H9 (cell line): ENCODE measurements at regions not wholly inside any gene's neighbourhood (a gene's known extent, or its start where the extent isn't known, plus 50 kb on each side); places are given as distances from the start of the nearest gene placed in this dataset.

Experiments
- DNase-seq: peaks from one replicate; pipeline ENCODE4 v3.0.0-alpha.2; 2017
- H2AFZ ChIP-seq: one replicate; pipeline ENCODE4 v1.6.1; 2013; ENCODE audit warnings: mild to moderate bottlenecking, low read length, control low read depth, moderate library complexity
- H2AK5ac ChIP-seq: 2 replicates; pipeline ENCODE4 v1.6.1; 2013; ENCODE audit warnings: low read length, control low read depth, mixed read lengths; ENCODE audit not compliant: insufficient read length
- H2BK120ac ChIP-seq: one replicate; pipeline ENCODE4 v1.6.1; 2013; ENCODE audit warnings: low read depth, mild to moderate bottlenecking, low read length, control low read depth, inconsistent platforms; ENCODE audit not compliant: poor library complexity, severe bottlenecking
- H2BK12ac ChIP-seq: 2 replicates; pipeline ENCODE4 v1.6.1; 2013; ENCODE audit warnings: low read length, control low read depth, mixed read lengths, low read depth; ENCODE audit not compliant: insufficient read length
- H2BK15ac ChIP-seq: 2 replicates; pipeline ENCODE4 v1.6.1; 2013; ENCODE audit warnings: low read depth, low read length, control low read depth
- H2BK20ac ChIP-seq: one replicate; pipeline ENCODE4 v1.6.1; 2013; ENCODE audit warnings: low read depth, mild to moderate bottlenecking, low read length, control low read depth, inconsistent platforms; ENCODE audit not compliant: poor library complexity, severe bottlenecking
- H2BK5ac ChIP-seq: 2 replicates; pipeline ENCODE4 v1.6.1; 2013; ENCODE audit warnings: low read length, control low read depth, mixed read lengths; ENCODE audit not compliant: insufficient read length
- H3K14ac ChIP-seq: 2 replicates; pipeline ENCODE4 v1.6.1; 2013; ENCODE audit warnings: low read length, control low read depth; ENCODE audit not compliant: insufficient read depth
- H3K18ac ChIP-seq: 2 replicates; pipeline ENCODE4 v1.6.1; 2013; ENCODE audit warnings: low read depth, mild to moderate bottlenecking, mixed read lengths, low read length, control low read depth; ENCODE audit not compliant: insufficient read length
- H3K23ac ChIP-seq: 2 replicates; pipeline ENCODE4 v1.6.1; 2013; ENCODE audit warnings: low read length, control low read depth, mixed read lengths, low read depth; ENCODE audit not compliant: insufficient read length
- H3K23me2 ChIP-seq: 2 replicates; pipeline ENCODE4 v1.6.1; 2013; ENCODE audit warnings: low read depth, mild to moderate bottlenecking, mixed read lengths, low read length, control low read depth; ENCODE audit not compliant: insufficient read length, poor library complexity, severe bottlenecking
- H3K27ac ChIP-seq: 2 replicates; pipeline ENCODE4 v1.5.1; 2013; ENCODE audit warnings: low read length, control low read depth, mixed read lengths, low read depth; ENCODE audit not compliant: insufficient read length
- H3K27me3 ChIP-seq: 2 replicates; pipeline ENCODE4 v1.6.1; 2013; ENCODE audit warnings: low read length, control low read depth, inconsistent platforms; ENCODE audit not compliant: insufficient read depth
- H3K4ac ChIP-seq: 2 replicates; pipeline ENCODE4 v1.6.1; 2013; ENCODE audit warnings: low read depth, mild to moderate bottlenecking, control low read depth, inconsistent platforms, low read length, moderate library complexity
- H3K4me1 ChIP-seq: 2 replicates; pipeline ENCODE4 v1.6.1; 2013; ENCODE audit warnings: low read length, control low read depth, inconsistent platforms; ENCODE audit not compliant: insufficient read depth
- H3K4me2 ChIP-seq: 2 replicates; pipeline ENCODE4 v1.6.1; 2013; ENCODE audit warnings: low read length, control low read depth, mixed read lengths; ENCODE audit not compliant: insufficient read length, insufficient read depth
- H3K56ac ChIP-seq: 2 replicates; pipeline ENCODE4 v1.6.1; 2013; ENCODE audit warnings: low read depth, mild to moderate bottlenecking, mixed read lengths, low read length, control low read depth; ENCODE audit not compliant: insufficient read length
- H3K79me1 ChIP-seq: 2 replicates; pipeline ENCODE4 v1.6.1; 2013; ENCODE audit warnings: low read depth, mild to moderate bottlenecking, moderate library complexity, low read length, control low read depth, inconsistent platforms; ENCODE audit not compliant: insufficient read depth, poor library complexity, severe bottlenecking
- H3K79me2 ChIP-seq: 2 replicates; pipeline ENCODE4 v1.6.1; 2013; ENCODE audit warnings: low read length, control low read depth, inconsistent platforms; ENCODE audit not compliant: insufficient read depth
- H3K9ac ChIP-seq: 2 replicates; pipeline ENCODE4 v1.6.1; 2013; ENCODE audit warnings: low read length, control low read depth, mixed read lengths; ENCODE audit not compliant: insufficient read length; ENCODE audit errors: extremely low read depth
- H3K9me3 ChIP-seq: one replicate; pipeline ENCODE4 v1.6.1; 2013; ENCODE audit warnings: low read depth, low read length, inconsistent platforms; ENCODE audit not compliant: control insufficient read depth
- H3T11ph ChIP-seq: one replicate; pipeline ENCODE4 v1.6.1; 2013; ENCODE audit warnings: mild to moderate bottlenecking, low read length, control low read depth, inconsistent platforms
- H4K20me1 ChIP-seq: one replicate; pipeline ENCODE4 v1.6.1; 2013; ENCODE audit not compliant: control insufficient read depth, insufficient read length, insufficient read depth
- H4K5ac ChIP-seq: 2 replicates; pipeline ENCODE4 v1.6.1; 2013; ENCODE audit warnings: low read depth, mild to moderate bottlenecking, mixed read lengths, low read length, control low read depth; ENCODE audit not compliant: insufficient read length
- H4K8ac ChIP-seq: replicated peaks from 2 replicates; pipeline ENCODE4 v1.6.1; 2013; ENCODE audit warnings: low read length, control low read depth, mixed read lengths, low read depth; ENCODE audit not compliant: insufficient read length
- H4K91ac ChIP-seq: 2 replicates; pipeline ENCODE4 v1.6.1; 2013; ENCODE audit warnings: low read depth, mild to moderate bottlenecking, moderate library complexity, mixed read lengths, low read length, control low read depth; ENCODE audit not compliant: insufficient read length
- H3K27ac Mint-ChIP-seq, 3 experiments: 2 replicates in 2 of 3; 3 replicates in 1 of 3; pipeline ENCODE4 v1.8.0; 2020 to 2021; ENCODE audit warnings: mixed read lengths in 3 of 3, mild to moderate bottlenecking in 1 of 3, moderate library complexity in 1 of 3
- H3K27me3 Mint-ChIP-seq: 2 replicates; pipeline ENCODE4 v1.8.0; 2021; ENCODE audit warnings: low read depth, mild to moderate bottlenecking, moderate library complexity, mixed read lengths
- H3K36me3 Mint-ChIP-seq, 3 experiments: 2 replicates in 2 of 3; 3 replicates in 1 of 3; pipeline ENCODE4 v1.8.0; 2020 to 2021; ENCODE audit warnings: low read depth in 3 of 3, mixed read lengths in 3 of 3; ENCODE audit not compliant: insufficient read depth in 1 of 3
- H3K4me1 Mint-ChIP-seq, 2 experiments: 2 replicates each; pipeline ENCODE4 v1.8.0; 2020; ENCODE audit warnings: mixed read lengths in 2 of 2
- H3K4me3 Mint-ChIP-seq, 2 experiments: 2 replicates in 1 of 2; 3 replicates in 1 of 2; pipeline ENCODE4 v1.8.0; 2020 to 2021; ENCODE audit warnings: mild to moderate bottlenecking in 2 of 2, mixed read lengths in 2 of 2, moderate library complexity in 1 of 2
- H3K9me3 Mint-ChIP-seq, 2 experiments: 2 replicates in 1 of 2; 3 replicates in 1 of 2; pipeline ENCODE4 v1.8.0; 2020; ENCODE audit warnings: mild to moderate bottlenecking in 2 of 2, mixed read lengths in 2 of 2, moderate library complexity in 1 of 2
- WGBS: extraction: QIAGEN DNeasy Blood & Tissue Kit; methylation state at CpG from one replicate; pipeline ENCODE4 v1.1.7; 2013; ENCODE audit warnings: missing lambda C conversion rate, low lambda C conversion rate, mixed read lengths; ENCODE audit not compliant: insufficient read length; ENCODE audit errors: extremely low coverage; 5-methylcytosine and 5-hydroxymethylcytosine counted together
- TF ChIP-seq, protein P1 (sequence below): fragments of 200-600 bp; sonication (generic); conservative IDR thresholded peaks from 3 replicates; pipeline ENCODE4 v1.8.0; 2021; ENCODE audit warnings: antibody characterized with exemption, mild to moderate bottlenecking

DNA sequence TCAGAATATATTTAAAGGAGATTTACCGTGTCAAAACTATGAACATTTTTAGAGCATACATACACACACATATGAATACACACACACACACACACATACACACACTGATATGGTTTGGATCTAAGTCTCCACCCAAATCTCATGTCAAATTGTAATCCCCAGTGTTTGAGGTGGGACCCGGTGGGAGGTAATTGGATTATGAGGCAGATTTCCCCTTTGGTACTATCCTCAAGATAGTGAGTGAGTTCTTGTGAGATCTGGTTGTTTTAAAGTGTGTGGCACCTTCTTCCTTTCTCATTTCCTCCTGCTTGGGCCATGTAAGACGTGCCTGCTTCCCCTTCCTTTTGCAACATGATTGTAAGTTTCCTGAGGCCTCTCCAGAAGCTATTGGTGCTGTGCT lies 515.0 kb upstream of the ZMIZ1 start:
- no peak overlapping the region; a peak in 1 of 7 replicates for H3K27ac Mint-ChIP-seq
- H3K4me1 Mint-ChIP-seq, result peaks cover 46 to 53% of the 10 kb centered on the region in 2 experiments
- no peaks in the 10 kb centered on the region for H3K79me1 ChIP-seq
- H3K4ac ChIP-seq, result no peak overlapping the region
- H2AFZ ChIP-seq, result no peak overlapping the region
- H2AK5ac ChIP-seq, result no peak overlapping the region
- no peaks in the 10 kb centered on the region for H3K23me2 ChIP-seq
- H3K27ac ChIP-seq, result no peak overlapping the region
- no peak overlapping the region for H4K5ac ChIP-seq
- no peaks in the 10 kb centered on the region for H3K9me3 ChIP-seq
- no peaks in the 10 kb centered on the region for H4K20me1 ChIP-seq
- no peaks in the 10 kb centered on the region for H3K36me3 Mint-ChIP-seq
- H3K27me3 Mint-ChIP-seq, result peaks cover 21% of the 10 kb centered on the region
- H2BK12ac ChIP-seq, result no peak overlapping the region
- H3K14ac ChIP-seq, result no peak overlapping the region
- no peak for DNase-seq
- no peak overlapping the region for H4K91ac ChIP-seq
- H3T11ph ChIP-seq, result no peak overlapping the region
- WGBS, result no CpG with 5 or more reads among the region's 3 CpGs
- H3K23ac ChIP-seq, result no peak overlapping the region
- no peak overlapping the region for H3K4me2 ChIP-seq
- H3K56ac ChIP-seq, result no peak overlapping the region
- H3K27me3 ChIP-seq, result no peaks in the 10 kb centered on the region
- no peak overlapping the region for H2BK20ac ChIP-seq
- H2BK120ac ChIP-seq, result no peak overlapping the region
- H3K79me2 ChIP-seq, result no peaks in the 10 kb centered on the region
- H3K9ac ChIP-seq, result no peak overlapping the region
- H2BK5ac ChIP-seq, result no peak overlapping the region
- H3K4me1 ChIP-seq, result peaks cover 20% of the 10 kb centered on the region; the same call in 1 of the 2 replicates
- no peak overlapping the region for H3K4me3 Mint-ChIP-seq
- H3K9me3 Mint-ChIP-seq, result no peaks in the 10 kb centered on the region; a peak in 1 of 5 replicates
- H4K8ac ChIP-seq, result no peak overlapping the region
- no peak overlapping the region for H2BK15ac ChIP-seq
- TF ChIP-seq, protein P1, sequence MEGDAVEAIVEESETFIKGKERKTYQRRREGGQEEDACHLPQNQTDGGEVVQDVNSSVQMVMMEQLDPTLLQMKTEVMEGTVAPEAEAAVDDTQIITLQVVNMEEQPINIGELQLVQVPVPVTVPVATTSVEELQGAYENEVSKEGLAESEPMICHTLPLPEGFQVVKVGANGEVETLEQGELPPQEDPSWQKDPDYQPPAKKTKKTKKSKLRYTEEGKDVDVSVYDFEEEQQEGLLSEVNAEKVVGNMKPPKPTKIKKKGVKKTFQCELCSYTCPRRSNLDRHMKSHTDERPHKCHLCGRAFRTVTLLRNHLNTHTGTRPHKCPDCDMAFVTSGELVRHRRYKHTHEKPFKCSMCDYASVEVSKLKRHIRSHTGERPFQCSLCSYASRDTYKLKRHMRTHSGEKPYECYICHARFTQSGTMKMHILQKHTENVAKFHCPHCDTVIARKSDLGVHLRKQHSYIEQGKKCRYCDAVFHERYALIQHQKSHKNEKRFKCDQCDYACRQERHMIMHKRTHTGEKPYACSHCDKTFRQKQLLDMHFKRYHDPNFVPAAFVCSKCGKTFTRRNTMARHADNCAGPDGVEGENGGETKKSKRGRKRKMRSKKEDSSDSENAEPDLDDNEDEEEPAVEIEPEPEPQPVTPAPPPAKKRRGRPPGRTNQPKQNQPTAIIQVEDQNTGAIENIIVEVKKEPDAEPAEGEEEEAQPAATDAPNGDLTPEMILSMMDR, result no peak
- no peak overlapping the region for H3K18ac ChIP-seq
